Cardiac muscle cell (in vitro differentiated cells and primary cell): ENCODE measurements at regions not wholly inside any gene's neighbourhood (a gene's known extent, or its start where the extent isn't known, plus 50 kb on each side); places are given as distances from the start of the nearest gene placed in this dataset.
"Not testable (repeated sequence)": the region's sequence is repeated elsewhere in the genome, so short reads cannot be mapped to it uniquely, and the experiment has no call there.

Source experiments
- DNase-seq, 2 donors: peaks; one replicate each; pipeline versions ENCODE4 v3.0.0 to v3.0.0-alpha.2; 2010 to 2017; ENCODE audit warnings: low read depth in 1 of 2, low spot score in 1 of 2
- H3K27ac ChIP-seq: fragments of 200-600 bp; sonication (generic); 2 replicates; pipeline ENCODE4 v1.5.1; 2016
- H3K27me3 ChIP-seq: fragments of 200-600 bp; sonication (generic); 2 replicates; pipeline ENCODE4 v1.6.0; 2016; ENCODE audit warnings: control low read depth
- H3K36me3 ChIP-seq: fragments of 200-600 bp; sonication (generic); 2 replicates; pipeline ENCODE4 v1.5.1; 2016; ENCODE audit warnings: control low read depth
- H3K4me1 ChIP-seq: fragments of 200-600 bp; sonication (generic); 2 replicates; pipeline ENCODE4 v1.8.1; 2017; ENCODE audit warnings: low read depth, mild to moderate bottlenecking, mixed run types
- H3K4me3 ChIP-seq: fragments of 200-600 bp; sonication (generic); 2 replicates; pipeline ENCODE4 v1.5.1; 2016; ENCODE audit warnings: mild to moderate bottlenecking
- H3K9me3 ChIP-seq: fragments of 200-600 bp; sonication (generic); 2 replicates; pipeline ENCODE4 v1.5.1; 2017; ENCODE audit warnings: low read depth, mild to moderate bottlenecking, control low read depth
- TF ChIP-seq, protein P1 (sequence below): IDR thresholded peaks from 2 replicates; pipeline ENCODE4 v1.5.1; 2012; ENCODE audit warnings: low read depth, mild to moderate bottlenecking, low read length

DNA sequence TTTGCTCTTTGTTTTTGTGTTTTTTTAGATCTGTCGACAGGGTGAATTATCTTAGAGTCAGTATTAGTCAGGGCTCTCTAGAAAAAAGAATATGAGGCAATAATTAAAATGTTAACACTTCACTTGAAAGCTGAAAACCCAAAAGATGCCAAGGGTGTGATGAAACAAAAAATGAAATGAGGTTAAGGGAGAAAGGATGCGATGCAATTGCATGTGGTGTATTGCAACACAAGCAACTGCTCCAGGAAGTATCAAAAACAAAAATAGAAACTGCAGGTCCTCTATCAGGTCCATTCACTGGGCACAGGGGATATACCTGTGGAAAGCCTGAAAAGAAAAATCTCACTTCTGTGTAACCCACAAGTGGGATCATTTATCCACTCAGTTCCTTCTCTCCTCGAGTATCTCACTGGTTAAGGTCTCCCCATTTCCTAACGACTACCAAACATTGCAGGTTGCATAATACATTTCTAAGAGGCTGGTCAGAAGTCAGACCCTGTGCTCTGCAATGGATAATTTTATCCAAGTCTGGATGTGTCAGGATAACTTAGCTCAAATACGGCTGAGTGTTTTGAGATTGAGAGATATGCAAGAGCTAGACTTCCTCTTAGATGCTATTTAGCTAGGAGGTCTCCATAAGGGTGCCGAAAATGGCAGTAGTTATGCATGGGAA is 257.7 kb upstream of the GJE1 start:
- Histone ChIP-seq H3K4me1 (no peaks in the 10 kb centered on the region), H3K36me3 (no peaks in the 10 kb centered on the region), H3K27ac (no peak overlapping the region), H3K27me3 (no peaks in the 10 kb centered on the region), H3K4me3 (no peak overlapping the region), H3K9me3 (no peaks in the 10 kb centered on the region)
- DNase-seq, result peak in 1 of 2 donors; percentile 79
- TF ChIP-seq, protein P1, sequence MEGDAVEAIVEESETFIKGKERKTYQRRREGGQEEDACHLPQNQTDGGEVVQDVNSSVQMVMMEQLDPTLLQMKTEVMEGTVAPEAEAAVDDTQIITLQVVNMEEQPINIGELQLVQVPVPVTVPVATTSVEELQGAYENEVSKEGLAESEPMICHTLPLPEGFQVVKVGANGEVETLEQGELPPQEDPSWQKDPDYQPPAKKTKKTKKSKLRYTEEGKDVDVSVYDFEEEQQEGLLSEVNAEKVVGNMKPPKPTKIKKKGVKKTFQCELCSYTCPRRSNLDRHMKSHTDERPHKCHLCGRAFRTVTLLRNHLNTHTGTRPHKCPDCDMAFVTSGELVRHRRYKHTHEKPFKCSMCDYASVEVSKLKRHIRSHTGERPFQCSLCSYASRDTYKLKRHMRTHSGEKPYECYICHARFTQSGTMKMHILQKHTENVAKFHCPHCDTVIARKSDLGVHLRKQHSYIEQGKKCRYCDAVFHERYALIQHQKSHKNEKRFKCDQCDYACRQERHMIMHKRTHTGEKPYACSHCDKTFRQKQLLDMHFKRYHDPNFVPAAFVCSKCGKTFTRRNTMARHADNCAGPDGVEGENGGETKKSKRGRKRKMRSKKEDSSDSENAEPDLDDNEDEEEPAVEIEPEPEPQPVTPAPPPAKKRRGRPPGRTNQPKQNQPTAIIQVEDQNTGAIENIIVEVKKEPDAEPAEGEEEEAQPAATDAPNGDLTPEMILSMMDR, result no peak

DNA sequence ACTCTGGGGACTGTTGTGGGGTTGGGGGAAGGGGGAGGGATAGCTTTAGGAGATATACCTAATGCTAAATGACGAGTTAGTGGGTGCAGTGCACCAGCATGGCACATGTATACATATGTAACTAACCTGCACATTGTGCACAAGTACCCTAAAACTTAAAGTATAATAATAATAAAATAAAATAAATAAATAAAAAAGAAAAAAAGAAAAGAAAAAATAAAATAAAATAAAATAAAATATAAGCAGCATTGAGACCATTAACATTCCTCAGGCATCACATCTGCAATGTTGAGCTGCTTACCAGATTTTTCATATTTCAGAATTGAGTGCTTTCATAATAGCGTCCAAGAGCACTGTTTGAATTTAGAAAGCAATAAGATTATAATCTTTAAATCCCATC is 263.2 kb upstream of the GJE1 start:
- DNase-seq, H3K4me3 ChIP-seq, H3K36me3 ChIP-seq, H3K27me3 ChIP-seq, H3K4me1 ChIP-seq, H3K27ac ChIP-seq, H3K9me3 ChIP-seq: not testable (repeated sequence)

DNA sequence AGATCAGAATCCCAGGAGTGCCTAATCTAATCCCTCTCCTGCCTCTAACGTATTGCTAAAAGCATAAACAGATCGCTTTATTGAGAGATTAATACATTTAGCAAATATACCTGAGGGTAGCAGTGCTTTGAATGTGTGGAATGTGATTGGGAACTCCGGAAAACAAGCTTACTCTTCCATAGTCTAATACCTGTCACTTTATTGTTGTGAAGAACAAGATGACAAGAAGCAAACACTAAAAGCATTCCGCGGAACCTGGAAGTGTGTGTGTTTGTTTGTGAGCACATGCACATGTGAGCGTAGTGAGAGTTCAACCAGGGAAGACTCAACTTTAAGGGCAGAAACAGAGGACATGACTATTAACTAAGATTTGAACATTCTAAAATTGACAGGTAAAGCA is 265.0 kb upstream of the GJE1 start:
- Histone ChIP-seq H3K4me1 (no peaks in the 10 kb centered on the region), H3K36me3 (no peaks in the 10 kb centered on the region), H3K27me3 (no peaks in the 10 kb centered on the region), H3K4me3 (no peak overlapping the region), H3K9me3 (no peaks in the 10 kb centered on the region), H3K27ac (no peak overlapping the region)
- no peak for DNase-seq
- TF ChIP-seq, protein P1, result no peak

DNA sequence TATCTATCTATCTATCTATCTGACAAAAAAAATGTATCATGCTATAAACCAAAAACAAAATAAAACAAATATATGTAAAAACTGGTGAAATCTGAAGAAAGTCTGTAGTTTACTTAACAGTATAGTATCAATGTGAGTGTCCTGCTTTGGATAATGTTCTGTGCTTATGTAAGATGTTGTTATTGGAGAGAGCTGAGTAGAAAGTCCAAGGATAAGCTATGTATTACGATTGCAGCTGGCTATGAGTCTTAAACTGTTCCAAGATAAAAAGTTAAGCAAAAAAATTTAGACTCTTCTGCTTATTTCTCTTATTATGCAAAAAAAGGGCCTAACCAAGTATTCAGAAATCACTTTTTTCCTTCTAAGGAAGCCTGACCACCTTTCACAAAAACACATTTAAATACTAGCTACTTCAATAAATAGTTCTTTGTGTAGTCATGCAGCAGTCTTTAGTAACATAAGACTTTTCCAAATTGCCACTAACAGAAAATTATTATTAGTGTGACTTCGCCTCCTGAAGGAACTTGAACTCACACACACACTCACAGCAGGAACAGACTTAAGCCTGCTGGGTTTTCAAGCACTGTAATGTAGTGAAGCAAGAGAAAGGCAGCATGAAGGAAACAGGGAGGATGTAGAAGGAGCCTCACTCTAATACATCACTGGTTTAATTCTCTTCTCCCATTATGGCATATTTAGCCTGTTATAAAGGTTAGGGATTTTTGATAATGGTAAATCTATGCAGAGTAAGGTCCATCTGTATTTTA is 265.8 kb upstream of the GJE1 start:
- Histone ChIP-seq H3K4me3 (no peak overlapping the region), H3K27me3 (no peaks in the 10 kb centered on the region), H3K4me1 (no peaks in the 10 kb centered on the region), H3K27ac (no peak overlapping the region), H3K9me3 (no peaks in the 10 kb centered on the region), H3K36me3 (no peaks in the 10 kb centered on the region)
- TF ChIP-seq, protein P1, result no peak
- no peak for DNase-seq

DNA sequence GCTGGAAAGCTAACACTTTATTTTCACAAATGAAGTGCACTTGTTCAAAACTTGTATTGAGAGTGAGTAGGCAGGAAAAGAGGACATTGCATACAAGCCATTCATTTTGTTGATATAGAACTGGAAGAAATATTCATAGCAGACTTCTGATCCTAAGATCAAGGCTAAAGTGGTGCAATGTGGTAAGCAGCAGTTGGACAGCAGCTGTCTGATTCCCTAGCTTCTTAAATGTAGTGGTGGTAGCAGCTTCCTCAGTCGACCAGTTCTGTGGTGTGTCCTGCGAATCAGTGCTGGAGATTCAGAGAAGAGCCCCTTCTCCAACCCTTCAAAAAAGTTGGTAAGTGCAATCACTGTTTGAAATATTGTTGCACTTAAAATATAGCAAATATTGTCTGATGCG is 281.7 kb upstream of the GJE1 start:
- TF ChIP-seq, protein P1, result no peak
- DNase-seq, result peak in 1 of 2 donors; percentile 3
- no peaks in the 10 kb centered on the region for H3K27me3 ChIP-seq
- H3K4me3 ChIP-seq, result no peak overlapping the region
- H3K9me3 ChIP-seq, result no peaks in the 10 kb centered on the region
- H3K4me1 ChIP-seq, result no peaks in the 10 kb centered on the region
- no peaks in the 10 kb centered on the region for H3K36me3 ChIP-seq
- no peak overlapping the region for H3K27ac ChIP-seq
